ENCODE measurements at regions not wholly inside any gene's neighbourhood (a gene's known extent, or its start where the extent isn't known, plus 50 kb on each side); places are given as distances from the start of the nearest gene placed in this dataset.

DNA sequence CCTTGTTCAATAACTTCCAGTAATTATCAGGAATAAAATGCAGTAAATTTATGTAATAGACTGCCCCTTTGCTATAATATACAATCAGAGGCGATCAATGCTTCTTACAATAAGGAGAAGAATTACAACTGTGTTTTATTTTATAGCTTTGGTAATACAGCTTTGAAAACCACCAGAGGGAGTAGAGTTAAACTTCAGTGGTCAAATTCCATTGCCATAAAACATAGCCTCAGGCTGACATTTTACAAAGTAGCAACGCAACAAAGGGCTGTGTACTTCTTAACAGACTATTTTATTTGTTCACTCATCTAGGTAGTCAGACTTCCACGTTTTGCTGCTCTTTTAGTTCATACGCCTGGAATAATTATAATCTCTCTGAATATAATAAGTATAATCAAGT, 58.5 kb downstream of the TEX13C start:
- ChIA-PET POLR2A (no interaction called here), CTCF (ENCODE audit: low intra/inter-chr PET ratio, low total read pairs) (no interaction called here)
- Histone ChIP-seq H4K20me1 (ENCODE audit: insufficient read depth, low read length) (no peaks in the 10 kb centered on the region), H3K9me3 (ENCODE audit: low read length) (no peaks in the 10 kb centered on the region), H3K27ac (ENCODE audit: extremely low read length, insufficient read depth, low read length) (no peak overlapping the region), H3K79me2 (ENCODE audit: insufficient read depth, low read length) (no peaks in the 10 kb centered on the region), H3K9ac (ENCODE audit: insufficient read depth, low read depth, low read length) (no peak overlapping the region), H3K4me3 (replicated peaks in 1 of 3; ENCODE audit: insufficient read depth in 1 of 3, low read depth in 2 of 3, low read length in 3 of 3) (no peak overlapping the region), H3K4me2 (ENCODE audit: low read depth, low read length) (no peak overlapping the region), H3K27me3 (ENCODE audit: control insufficient read depth in 1 of 2, insufficient read depth in 2 of 2, low read length in 2 of 2) (no peaks in the 10 kb centered on the region), H3K4me1 (ENCODE audit: insufficient read depth, low read length) (no peaks in the 10 kb centered on the region), H3K36me3 (replicated peaks in 1 of 2; ENCODE audit: control insufficient read depth in 1 of 2, insufficient read depth in 2 of 2, low read length in 2 of 2) (no peaks in the 10 kb centered on the region), H2AFZ (ENCODE audit: low read length) (no peak overlapping the region)
- no TSS peak for BruUV-seq (replicated peaks)
- in situ Hi-C loops (cut with HindIII; ENCODE audit: extremely low pct_ligation_motif_present, low pct_unique_long_range_greater_than_20kb) = no loop called here
- ATAC-seq = no peak
- no peak for TF ChIP-seq ZHX2 (IDR thresholded peaks at IDR 0.05; ENCODE audit: low read depth)
- no peak for TF ChIP-seq ZHX2 (CRISPR knock-in tag; IDR thresholded peaks at IDR 0.05; ENCODE audit: borderline replicate concordance)
- TF ChIP-seq, protein P1, sequence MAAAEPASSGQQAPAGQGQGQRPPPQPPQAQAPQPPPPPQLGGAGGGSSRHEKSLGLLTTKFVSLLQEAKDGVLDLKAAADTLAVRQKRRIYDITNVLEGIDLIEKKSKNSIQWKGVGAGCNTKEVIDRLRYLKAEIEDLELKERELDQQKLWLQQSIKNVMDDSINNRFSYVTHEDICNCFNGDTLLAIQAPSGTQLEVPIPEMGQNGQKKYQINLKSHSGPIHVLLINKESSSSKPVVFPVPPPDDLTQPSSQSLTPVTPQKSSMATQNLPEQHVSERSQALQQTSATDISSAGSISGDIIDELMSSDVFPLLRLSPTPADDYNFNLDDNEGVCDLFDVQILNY (CRISPR knock-in tag; conservative IDR thresholded peaks at IDR 0.05) = no peak
- no peak for TF ChIP-seq ZNF850 (CRISPR knock-in tag; conservative IDR thresholded peaks at IDR 0.05)
- no peak for TF ChIP-seq ZNF432 (CRISPR knock-in tag; IDR thresholded peaks at IDR 0.05; ENCODE audit: borderline replicate concordance)
- no peak for TF ChIP-seq ZBTB49 (CRISPR knock-in tag; IDR thresholded peaks at IDR 0.05; ENCODE audit: borderline replicate concordance)
- TF ChIP-seq ZNF746 (CRISPR knock-in tag; IDR thresholded peaks at IDR 0.05) = no peak
- TF ChIP-seq ZNF503 (CRISPR knock-in tag; IDR thresholded peaks at IDR 0.05) = no peak
- TF ChIP-seq ZBTB20 (CRISPR knock-in tag; IDR thresholded peaks at IDR 0.05; ENCODE audit: borderline replicate concordance, low read depth) = no peak
- TF ChIP-seq ZNF577 (CRISPR knock-in tag; IDR thresholded peaks at IDR 0.05; ENCODE audit: borderline replicate concordance, low read depth) = no peak
- TF ChIP-seq ZNF605 (CRISPR knock-in tag; IDR thresholded peaks at IDR 0.05) = no peak
- TF ChIP-seq TP53 (CRISPR knock-in tag; conservative IDR thresholded peaks at IDR 0.05) = no peak
- TF ChIP-seq, protein P2, sequence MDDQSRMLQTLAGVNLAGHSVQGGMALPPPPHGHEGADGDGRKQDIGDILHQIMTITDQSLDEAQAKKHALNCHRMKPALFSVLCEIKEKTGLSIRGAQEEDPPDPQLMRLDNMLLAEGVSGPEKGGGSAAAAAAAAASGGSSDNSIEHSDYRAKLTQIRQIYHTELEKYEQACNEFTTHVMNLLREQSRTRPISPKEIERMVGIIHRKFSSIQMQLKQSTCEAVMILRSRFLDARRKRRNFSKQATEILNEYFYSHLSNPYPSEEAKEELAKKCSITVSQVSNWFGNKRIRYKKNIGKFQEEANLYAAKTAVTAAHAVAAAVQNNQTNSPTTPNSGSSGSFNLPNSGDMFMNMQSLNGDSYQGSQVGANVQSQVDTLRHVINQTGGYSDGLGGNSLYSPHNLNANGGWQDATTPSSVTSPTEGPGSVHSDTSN (CRISPR knock-in tag; IDR thresholded peaks at IDR 0.05; ENCODE audit: borderline replicate concordance) = no peak
- 0% methylated on average over 4 of the region's 4 CpGs for WGBS (ENCODE audit: low lambda C conversion rate)
- FAIRE-seq = no peak
- DNase-seq (ENCODE audit: low spot score) = no peak
- intact Hi-C loops (cut with micrococcal nuclease; ENCODE audit: unreplicated experiment) = no loop called here
